Right lobe of liver (tissue), 4 donors: ENCODE measurements at regions not wholly inside any gene's neighbourhood (a gene's known extent, or its start where the extent isn't known, plus 50 kb on each side); places are given as distances from the start of the nearest gene placed in this dataset.

Experiments used
- CTCF ChIP-seq, 4 donors: fragments of 200-600 bp in 3 of 4; fragments of 450-650 bp in 1 of 4; IDR thresholded peaks; one replicate each; pipeline versions ENCODE4 v1.5.1 to v1.8.0; 2016 to 2022; ENCODE audit warnings: antibody characterized with exemption in 4 of 4, mild to moderate bottlenecking in 2 of 4
- POLR2A ChIP-seq: fragments of 450-650 bp; IDR thresholded peaks from one replicate; pipeline ENCODE4 v1.6.1; 2017; ENCODE audit warnings: antibody characterized with exemption, mild to moderate bottlenecking
- donor health status: DM: no; HTN: no; CAD: no.
- donor health status: DM: no; HTN: no; CAD: no.
- donor health status: DM: no; HTN: yes; CAD: no.

GRCh38 chr10:85177767-85178166 lies 849.4 kb downstream of the CCSER2 start:
- no peak for TF ChIP-seq CTCF (IDR thresholded peaks at IDR 0.05)
- no peak for TF ChIP-seq POLR2A
